MCF 10A (cell line): ENCODE measurements at regions not wholly inside any gene's neighbourhood (a gene's known extent, or its start where the extent isn't known, plus 50 kb on each side); places are given as distances from the start of the nearest gene placed in this dataset.

ENCODE experiments used
- BruUV-seq: library from RNA; stranded (reverse); fragments of 400-500 nt; replicated peaks from 2 replicates; lab custom pipeline; 2021; lab: Mats Ljungman, UMichigan
- CTCF ChIA-PET: fragments of 300-600 bp; sonication (Branson Sonifier 250); formaldehyde crosslinking; extraction: SDS; loops from one replicate; lab custom pipeline; 2021; ENCODE audit warnings: antibody characterized with exemption, inconsistent platforms; lab: Yijun Ruan, JAX
- POLR2A ChIA-PET: fragments of 300-600, 350-650 bp; sonication (Branson Sonifier 250); formaldehyde crosslinking; extraction: SDS; loops from one replicate; lab custom pipeline; 2020; ENCODE audit warnings: antibody characterized with exemption, inconsistent platforms; lab: Yijun Ruan, JAX
- DNase-seq: peaks from one replicate; pipeline ENCODE4 v3.0.0-alpha.2; 2018; ENCODE audit not compliant: unreplicated experiment
- H3K27ac Mint-ChIP-seq: one replicate; pipeline ENCODE4 v1.8.0; 2022; ENCODE audit warnings: mild to moderate bottlenecking, low read depth, mixed read lengths; ENCODE audit not compliant: unreplicated experiment
- H3K27me3 Mint-ChIP-seq: one replicate; pipeline ENCODE4 v1.8.0; 2022; ENCODE audit warnings: mixed read lengths; ENCODE audit not compliant: insufficient read depth, unreplicated experiment
- H3K36me3 Mint-ChIP-seq: one replicate; pipeline ENCODE4 v1.8.0; 2022; ENCODE audit warnings: mild to moderate bottlenecking, moderate library complexity, mixed read lengths; ENCODE audit not compliant: insufficient read depth, unreplicated experiment
- H3K4me1 Mint-ChIP-seq: one replicate; pipeline ENCODE4 v1.8.0; 2022; ENCODE audit warnings: mixed read lengths; ENCODE audit not compliant: insufficient read depth, unreplicated experiment
- H3K4me3 Mint-ChIP-seq: one replicate; pipeline ENCODE4 v1.8.0; 2022; ENCODE audit warnings: mild to moderate bottlenecking, moderate library complexity, mixed read lengths; ENCODE audit not compliant: unreplicated experiment
- H3K9me3 Mint-ChIP-seq: one replicate; pipeline ENCODE4 v1.8.0; 2022; ENCODE audit warnings: mixed read lengths; ENCODE audit not compliant: unreplicated experiment
- CTCF ChIP-seq: fragments of 200-600 bp; IDR thresholded peaks from one replicate; pipeline ENCODE4 v1.8.0; 2022; ENCODE audit warnings: antibody characterized with exemption, mild to moderate bottlenecking; ENCODE audit not compliant: unreplicated experiment
- intact Hi-C: fragments of 100-400 bp; cut with micrococcal nuclease; formaldehyde crosslinking; loops from 2 replicates; pipeline ENCODE4 v1.14.1; 2022

DNA sequence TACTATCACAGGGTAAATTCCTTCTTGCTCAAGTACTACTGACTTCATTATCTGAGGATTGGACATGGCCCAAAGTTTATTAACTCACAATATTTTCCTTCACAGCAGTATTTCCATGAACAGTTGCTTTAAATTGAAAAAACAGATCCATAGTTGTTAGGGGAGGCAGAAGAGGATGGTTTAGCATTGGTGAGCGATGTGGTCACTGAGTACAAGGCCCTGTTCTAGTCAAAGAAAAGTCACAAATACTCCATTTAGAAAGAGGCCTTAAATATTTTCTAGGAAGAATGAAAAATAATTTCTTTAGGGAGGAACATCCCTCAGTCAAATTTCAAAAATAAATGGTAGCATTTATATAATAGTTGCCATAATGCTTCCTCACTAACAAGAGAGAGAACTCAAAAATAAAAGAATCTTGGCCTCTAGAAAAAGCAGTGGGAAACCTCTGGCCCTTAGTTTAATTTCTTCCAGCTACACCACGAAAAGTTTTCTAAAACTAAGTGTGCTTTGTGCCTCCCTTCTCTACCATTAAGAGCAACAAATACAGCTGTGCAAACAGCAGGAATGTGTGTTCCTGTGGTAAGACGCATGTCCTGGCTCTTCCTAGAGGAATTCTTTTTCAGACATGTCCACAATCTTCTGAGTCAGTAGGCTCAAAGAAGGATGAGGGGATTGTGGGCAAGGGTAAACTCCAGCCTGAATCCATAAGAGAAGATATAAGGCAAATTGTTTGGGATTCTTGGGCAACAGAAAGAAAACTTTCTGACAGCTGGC lies 105.7 kb downstream of the HOXA1 start:
- ChIA-PET POLR2A (interaction anchor here (1.5 kb wide), 2 partner anchors 125 to 131 kb away, joined by 3 to 4 read pairs; partner anchors contain the start of gene SKAP2), CTCF (no interaction called here)
- Mint-ChIP-seq H3K36me3 (no peaks in the 10 kb centered on the region), H3K27ac (no peak overlapping the region), H3K27me3 (no peaks in the 10 kb centered on the region), H3K4me1 (peaks cover 31% of the 10 kb centered on the region), H3K9me3 (no peaks in the 10 kb centered on the region), H3K4me3 (no peak overlapping the region)
- BruUV-seq: no TSS peak
- intact Hi-C loops: no loop called here
- no peak for DNase-seq
- TF ChIP-seq CTCF: no peak

- intact Hi-C loops: no loop called here
Measured at GRCh38 chr7:26988836-26989374, 106.9 kb downstream of the HOXA1 start.

GRCh38 chr7:26987338-26987737 lies 108.5 kb downstream of the HOXA1 start:
- no peak for TF ChIP-seq CTCF
- Mint-ChIP-seq H3K9me3 (no peaks in the 10 kb centered on the region), H3K27ac (no peak overlapping the region), H3K27me3 (no peaks in the 10 kb centered on the region), H3K4me3 (no peak overlapping the region), H3K4me1 (peaks cover 9% of the 10 kb centered on the region), H3K36me3 (no peaks in the 10 kb centered on the region)
- intact Hi-C loops: no loop called here
- no TSS peak for BruUV-seq
- DNase-seq: no peak
- POLR2A ChIA-PET: interaction anchor here (0.9 kb wide), 1 partner anchor 124 kb away, joined by 3 read pairs; no protein-coding TSS in a partner anchor
- CTCF ChIA-PET: interaction anchor here (0.5 kb wide), 1 partner anchor 144 kb away, joined by 3 read pairs; no protein-coding TSS in a partner anchor

More at GRCh38 chr7:26988836-26989374, 106.9 kb downstream of the HOXA1 start:
- Mint-ChIP-seq H3K27me3 (no peaks in the 10 kb centered on the region), H3K36me3 (no peaks in the 10 kb centered on the region), H3K27ac (no peak overlapping the region), H3K4me3 (no peak overlapping the region), H3K9me3 (no peaks in the 10 kb centered on the region), H3K4me1 (peaks cover 23% of the 10 kb centered on the region)
- POLR2A ChIA-PET: interaction anchor here (0.7 kb wide), 1 partner anchor 108 kb away, joined by 4 read pairs; no protein-coding TSS in a partner anchor
- no TSS peak for BruUV-seq
- no peak for DNase-seq
- CTCF ChIA-PET: no interaction called here
- TF ChIP-seq CTCF: no peak

GRCh38 chr7:26978146-26978545 lies 113.8 kb upstream of the SKAP2 start:
- no peak for TF ChIP-seq CTCF
- ChIA-PET POLR2A (interaction anchor here (0.6 kb wide), 1 partner anchor 12 kb away, joined by 3 read pairs; no protein-coding TSS in a partner anchor), CTCF (no interaction called here)
- H3K27ac Mint-ChIP-seq: no peak overlapping the region
- H3K4me1 Mint-ChIP-seq: no peaks in the 10 kb centered on the region
- no peak overlapping the region for H3K4me3 Mint-ChIP-seq
- peaks cover under 1% of the 10 kb centered on the region for H3K9me3 Mint-ChIP-seq
- H3K36me3 Mint-ChIP-seq: peaks cover 6% of the 10 kb centered on the region
- intact Hi-C loops: no loop called here
- no peaks in the 10 kb centered on the region for H3K27me3 Mint-ChIP-seq
- no peak for DNase-seq
- no TSS peak for BruUV-seq
